ENCODE measurements at regions not wholly inside any gene's neighbourhood (a gene's known extent, or its start where the extent isn't known, plus 50 kb on each side); places are given as distances from the start of the nearest gene placed in this dataset.
"Not testable (repeated sequence)": the region's sequence is repeated elsewhere in the genome, so short reads cannot be mapped to it uniquely, and the experiment has no call there.

DNA sequence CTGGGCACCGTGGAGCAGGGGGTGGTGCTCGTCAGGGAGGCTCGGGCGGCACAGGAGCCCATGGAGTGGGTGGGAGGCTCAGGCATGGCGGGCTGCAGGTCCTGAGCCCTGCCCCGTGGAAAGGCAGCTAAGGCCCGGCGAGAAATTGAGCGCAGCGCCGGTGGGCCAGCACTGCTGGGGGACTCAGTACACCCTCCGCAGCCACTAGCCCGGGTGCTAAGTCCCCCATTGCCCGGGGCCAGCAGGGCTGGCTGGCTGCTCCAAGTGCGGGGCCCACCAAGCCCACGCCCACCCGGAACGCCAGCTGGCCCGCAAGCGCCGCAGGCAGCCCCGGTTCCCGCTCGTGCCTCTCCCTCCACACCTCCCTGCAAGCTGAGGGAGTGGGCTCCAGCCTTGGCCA lies 216.3 kb downstream of the RAP2B start:
- H3K4me2 ChIP-seq; DNase-seq (ENCODE audit: low read depth in 1 of 2, low spot score in 1 of 2); H3K27ac ChIP-seq; ATAC-seq; FAIRE-seq; H3K9me3 ChIP-seq; H3K4me1 ChIP-seq; H3K4me3 ChIP-seq; CTCF ChIA-PET; POLR2A ChIA-PET: not testable (repeated sequence)
- WGBS (ENCODE audit: missing lambda C conversion rate): no CpG with 5 or more reads among the region's 24 CpGs

DNA sequence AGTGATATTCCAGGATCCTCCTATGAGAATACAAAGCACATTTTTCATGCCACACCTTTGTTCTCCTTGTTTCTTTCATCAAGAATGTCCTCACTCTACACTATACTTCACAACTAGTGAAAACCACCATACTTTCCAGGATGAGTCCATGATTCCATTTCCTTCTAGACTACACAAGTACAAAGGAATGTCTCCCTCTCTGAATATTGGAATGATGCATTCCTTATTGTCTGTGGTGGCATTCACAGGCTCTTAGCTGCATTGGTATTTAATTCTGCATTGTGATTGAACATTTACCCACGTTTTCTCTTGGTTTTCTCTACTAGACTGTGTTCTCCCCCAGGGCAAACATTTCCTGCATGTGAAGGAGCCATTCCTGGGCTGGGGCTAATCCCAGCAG lies 217.5 kb downstream of the RAP2B start:
- no peak for TF ChIP-seq EHF (CRISPR knock-in tag; IDR thresholded peaks at IDR 0.05)
- TF ChIP-seq ZNF302 (CRISPR knock-in tag; IDR thresholded peaks at IDR 0.05): no peak
- TF ChIP-seq FOSB (CRISPR knock-in tag; IDR thresholded peaks at IDR 0.05): no peak
- TF ChIP-seq PHF8 (IDR thresholded peaks at IDR 0.05; ENCODE audit: borderline replicate concordance, low read depth): no peak
- TF ChIP-seq, protein P1, sequence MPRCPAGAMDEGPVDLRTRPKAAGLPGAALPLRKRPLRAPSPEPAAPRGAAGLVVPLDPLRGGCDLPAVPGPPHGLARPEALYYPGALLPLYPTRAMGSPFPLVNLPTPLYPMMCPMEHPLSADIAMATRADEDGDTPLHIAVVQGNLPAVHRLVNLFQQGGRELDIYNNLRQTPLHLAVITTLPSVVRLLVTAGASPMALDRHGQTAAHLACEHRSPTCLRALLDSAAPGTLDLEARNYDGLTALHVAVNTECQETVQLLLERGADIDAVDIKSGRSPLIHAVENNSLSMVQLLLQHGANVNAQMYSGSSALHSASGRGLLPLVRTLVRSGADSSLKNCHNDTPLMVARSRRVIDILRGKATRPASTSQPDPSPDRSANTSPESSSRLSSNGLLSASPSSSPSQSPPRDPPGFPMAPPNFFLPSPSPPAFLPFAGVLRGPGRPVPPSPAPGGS (IDR thresholded peaks at IDR 0.05): no peak
- no peak for TF ChIP-seq ZSCAN20 (CRISPR knock-in tag; IDR thresholded peaks at IDR 0.05)
- no peak for TF ChIP-seq HDAC2 (IDR thresholded peaks at IDR 0.05)
- TF ChIP-seq, protein P2, sequence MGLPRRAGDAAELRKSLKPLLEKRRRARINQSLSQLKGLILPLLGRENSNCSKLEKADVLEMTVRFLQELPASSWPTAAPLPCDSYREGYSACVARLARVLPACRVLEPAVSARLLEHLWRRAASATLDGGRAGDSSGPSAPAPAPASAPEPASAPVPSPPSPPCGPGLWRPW (IDR thresholded peaks at IDR 0.05): no peak
- TF ChIP-seq MAZ (IDR thresholded peaks at IDR 0.05; ENCODE audit: borderline replicate concordance, low read depth, low read length): no peak
- TF ChIP-seq EHMT2 (IDR thresholded peaks at IDR 0.05; ENCODE audit: low read depth): no peak
- TF ChIP-seq JUN (IDR thresholded peaks at IDR 0.05): no peak
- no peak for TF ChIP-seq NPAS2 (CRISPR knock-in tag; IDR thresholded peaks at IDR 0.05; ENCODE audit: borderline replicate concordance)
- TF ChIP-seq, protein P3, sequence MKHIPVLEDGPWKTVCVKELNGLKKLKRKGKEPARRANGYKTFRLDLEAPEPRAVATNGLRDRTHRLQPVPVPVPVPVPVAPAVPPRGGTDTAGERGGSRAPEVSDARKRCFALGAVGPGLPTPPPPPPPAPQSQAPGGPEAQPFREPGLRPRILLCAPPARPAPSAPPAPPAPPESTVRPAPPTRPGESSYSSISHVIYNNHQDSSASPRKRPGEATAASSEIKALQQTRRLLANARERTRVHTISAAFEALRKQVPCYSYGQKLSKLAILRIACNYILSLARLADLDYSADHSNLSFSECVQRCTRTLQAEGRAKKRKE (CRISPR knock-in tag; IDR thresholded peaks at IDR 0.05; ENCODE audit: low read depth): no peak
- TF ChIP-seq MAFK (IDR thresholded peaks at IDR 0.05; ENCODE audit: partially characterized antibody): no peak
- no peak for TF ChIP-seq POLR2AphosphoS2 (conservative IDR thresholded peaks at IDR 0.05; ENCODE audit: low read length)
- TF ChIP-seq ESRRA (IDR thresholded peaks at IDR 0.05; ENCODE audit: borderline replicate concordance, low read length): no peak
- TF ChIP-seq GATA3 (IDR thresholded peaks at IDR 0.05; ENCODE audit: borderline replicate concordance): no peak
- TF ChIP-seq CHD4 (IDR thresholded peaks at IDR 0.05; ENCODE audit: borderline replicate concordance): no peak
- DNase-seq (ENCODE audit: low read depth in 1 of 2, low spot score in 1 of 2) (no peak), FAIRE-seq (no peak), ATAC-seq (no peak)
- POLR2A ChIA-PET: no interaction called here
- Histone ChIP-seq H3K9me3 (no peaks in the 10 kb centered on the region), H3K4me2 (no peak overlapping the region), H3K27ac (no peak overlapping the region), H3K4me3 (no peak overlapping the region), H3K4me1 (no peaks in the 10 kb centered on the region)
- CTCF ChIA-PET: no interaction called here
- 0% methylated on average over 1 of the region's 1 CpG for WGBS (ENCODE audit: missing lambda C conversion rate)

DNA sequence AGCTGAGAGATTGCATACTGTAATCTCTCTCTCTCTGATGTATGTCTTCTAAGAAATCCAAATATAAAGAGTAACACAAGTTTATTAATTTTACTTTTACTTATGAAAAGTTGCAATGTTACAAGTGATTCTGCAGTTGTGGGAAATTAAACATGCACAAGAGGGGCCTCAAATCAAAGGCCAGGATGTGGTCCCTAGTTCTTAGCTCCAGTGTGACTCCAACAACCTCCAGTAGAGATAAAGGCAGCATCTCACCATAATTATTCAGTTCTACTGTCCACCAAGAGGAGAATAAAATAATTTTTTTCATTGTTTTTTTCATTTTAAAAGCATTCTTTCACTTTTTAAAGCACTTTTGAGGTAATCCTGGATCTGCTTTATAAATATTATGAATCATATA lies 223.3 kb downstream of the RAP2B start:
- H3K4me1 ChIP-seq: no peaks in the 10 kb centered on the region
- H3K9me3 ChIP-seq: no peaks in the 10 kb centered on the region
- H3K27ac ChIP-seq: no peak overlapping the region
- POLR2A ChIA-PET: no interaction called here
- CTCF ChIA-PET: no interaction called here
- ATAC-seq (no peak), DNase-seq (ENCODE audit: low read depth in 1 of 2, low spot score in 1 of 2) (no peak), FAIRE-seq (no peak)
- no peak overlapping the region for H3K4me3 ChIP-seq
- no peak for TF ChIP-seq RAD21 (conservative IDR thresholded peaks at IDR 0.05 in 1 of 2, IDR thresholded peaks at IDR 0.05 in 1 of 2)
- no peak for TF ChIP-seq GATA3 (IDR thresholded peaks at IDR 0.05; ENCODE audit: borderline replicate concordance)
- TF ChIP-seq MAFK (IDR thresholded peaks at IDR 0.05; ENCODE audit: partially characterized antibody): no peak
- no peak for TF ChIP-seq RCOR1 (IDR thresholded peaks at IDR 0.05; ENCODE audit: low read depth, low read length)
- TF ChIP-seq HDAC2 (IDR thresholded peaks at IDR 0.05): no peak
- no peak for TF ChIP-seq FOXS1 (CRISPR knock-in tag; IDR thresholded peaks at IDR 0.05)
- no peak for TF ChIP-seq HOXB13 (CRISPR knock-in tag; IDR thresholded peaks at IDR 0.05; ENCODE audit: low read depth)
- TF ChIP-seq, protein P4, sequence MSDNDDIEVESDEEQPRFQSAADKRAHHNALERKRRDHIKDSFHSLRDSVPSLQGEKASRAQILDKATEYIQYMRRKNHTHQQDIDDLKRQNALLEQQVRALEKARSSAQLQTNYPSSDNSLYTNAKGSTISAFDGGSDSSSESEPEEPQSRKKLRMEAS (IDR thresholded peaks at IDR 0.05): no peak
- TF ChIP-seq RFX5 (IDR thresholded peaks at IDR 0.05): no peak
- TF ChIP-seq, protein P5, sequence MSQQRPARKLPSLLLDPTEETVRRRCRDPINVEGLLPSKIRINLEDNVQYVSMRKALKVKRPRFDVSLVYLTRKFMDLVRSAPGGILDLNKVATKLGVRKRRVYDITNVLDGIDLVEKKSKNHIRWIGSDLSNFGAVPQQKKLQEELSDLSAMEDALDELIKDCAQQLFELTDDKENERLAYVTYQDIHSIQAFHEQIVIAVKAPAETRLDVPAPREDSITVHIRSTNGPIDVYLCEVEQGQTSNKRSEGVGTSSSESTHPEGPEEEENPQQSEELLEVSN (IDR thresholded peaks at IDR 0.05; ENCODE audit: borderline replicate concordance, low read depth): no peak
- TF ChIP-seq POLR2AphosphoS2 (conservative IDR thresholded peaks at IDR 0.05; ENCODE audit: low read length): no peak
- TF ChIP-seq, protein P6, sequence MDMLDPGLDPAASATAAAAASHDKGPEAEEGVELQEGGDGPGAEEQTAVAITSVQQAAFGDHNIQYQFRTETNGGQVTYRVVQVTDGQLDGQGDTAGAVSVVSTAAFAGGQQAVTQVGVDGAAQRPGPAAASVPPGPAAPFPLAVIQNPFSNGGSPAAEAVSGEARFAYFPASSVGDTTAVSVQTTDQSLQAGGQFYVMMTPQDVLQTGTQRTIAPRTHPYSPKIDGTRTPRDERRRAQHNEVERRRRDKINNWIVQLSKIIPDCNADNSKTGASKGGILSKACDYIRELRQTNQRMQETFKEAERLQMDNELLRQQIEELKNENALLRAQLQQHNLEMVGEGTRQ (IDR thresholded peaks at IDR 0.05): no peak
- no peak for TF ChIP-seq HEYL (CRISPR knock-in tag; IDR thresholded peaks at IDR 0.05)
- H3K4me2 ChIP-seq: no peak overlapping the region

All from A549 (cell line).